Middle frontal gyrus (tissue), 1 donor: ENCODE measurements at regions not wholly inside any gene's neighbourhood (a gene's known extent, or its start where the extent isn't known, plus 50 kb on each side); places are given as distances from the start of the nearest gene placed in this dataset.
"Not testable (repeated sequence)": the region's sequence is repeated elsewhere in the genome, so short reads cannot be mapped to it uniquely, and the experiment has no call there.

ENCODE experiments used
- DNase-seq: peaks from one replicate; pipeline ENCODE4 v3.0.0-alpha.2; 2015; ENCODE audit warnings: low spot score; ENCODE audit errors: extremely low spot score

DNA sequence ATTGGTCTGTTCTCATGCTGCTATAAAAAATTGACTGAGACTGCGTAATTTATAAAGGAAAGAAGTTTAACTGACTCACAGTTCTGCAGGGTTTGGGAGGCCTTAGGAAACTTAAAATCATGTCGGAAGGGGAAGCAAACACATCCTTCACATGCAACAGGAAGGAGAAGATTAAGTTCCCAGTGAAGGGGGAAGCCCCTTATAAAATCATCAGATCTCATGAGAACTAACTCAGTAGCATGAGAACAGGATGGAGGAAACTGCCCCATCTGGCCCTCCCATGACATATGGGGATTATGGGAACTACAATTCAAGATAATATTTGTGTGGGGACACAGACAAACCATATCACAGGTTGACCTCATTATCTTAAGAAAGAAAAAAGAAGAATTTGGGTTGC, 134.5 kb downstream of the PPP1R3A start:
- no peak for DNase-seq

- DNase-seq = no peak
These were observed 135.4 kb downstream of the PPP1R3A start for GRCh38 chr7:113783403-113783802.

- DNase-seq = no peak
These were observed 143.0 kb downstream of the PPP1R3A start for GRCh38 chr7:113775804-113776203.

DNA sequence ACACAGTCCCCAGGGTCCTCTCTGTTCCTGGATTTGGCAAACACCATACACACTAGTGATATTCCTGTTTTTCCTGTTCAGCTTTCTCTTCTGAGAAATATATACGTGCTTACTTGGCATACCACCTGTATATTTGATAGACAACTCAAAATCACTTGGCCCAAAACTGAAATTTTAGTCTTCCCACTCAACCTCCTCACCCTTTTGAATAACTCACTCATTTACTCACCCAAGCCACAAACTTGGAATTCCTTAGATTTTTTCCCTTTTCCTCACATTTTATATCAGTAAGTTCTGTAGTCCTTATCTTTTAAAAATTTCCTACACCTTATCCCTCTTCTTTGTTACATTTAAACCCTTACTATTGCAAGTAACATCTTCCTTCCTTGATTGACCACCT, 143.4 kb downstream of the PPP1R3A start:
- DNase-seq = no peak

- DNase-seq = no peak
These were observed 144.5 kb downstream of the PPP1R3A start for GRCh38 chr7:113774182-113774807.

- no peak for DNase-seq
These were observed 148.6 kb downstream of the PPP1R3A start for GRCh38 chr7:113770146-113770738.

DNA sequence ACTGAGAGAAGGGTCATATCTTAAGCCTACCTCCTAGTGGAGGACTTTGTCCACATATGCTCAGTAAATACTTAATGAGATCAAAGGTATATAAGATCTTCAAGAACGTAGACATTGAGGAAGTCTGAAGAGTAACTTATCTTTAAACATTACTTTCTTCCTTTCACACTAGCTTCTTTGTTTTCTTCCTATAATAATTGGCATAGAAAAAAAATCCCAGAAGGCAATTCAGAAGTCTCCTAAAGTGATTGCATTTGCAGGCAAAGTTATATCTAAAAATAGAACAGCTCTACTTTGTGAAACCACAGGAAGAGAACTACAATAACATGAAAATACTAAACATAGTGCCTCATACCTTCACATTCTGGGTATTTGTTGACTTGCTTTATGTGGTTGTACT, 150.4 kb downstream of the PPP1R3A start:
- DNase-seq = no peak

DNA sequence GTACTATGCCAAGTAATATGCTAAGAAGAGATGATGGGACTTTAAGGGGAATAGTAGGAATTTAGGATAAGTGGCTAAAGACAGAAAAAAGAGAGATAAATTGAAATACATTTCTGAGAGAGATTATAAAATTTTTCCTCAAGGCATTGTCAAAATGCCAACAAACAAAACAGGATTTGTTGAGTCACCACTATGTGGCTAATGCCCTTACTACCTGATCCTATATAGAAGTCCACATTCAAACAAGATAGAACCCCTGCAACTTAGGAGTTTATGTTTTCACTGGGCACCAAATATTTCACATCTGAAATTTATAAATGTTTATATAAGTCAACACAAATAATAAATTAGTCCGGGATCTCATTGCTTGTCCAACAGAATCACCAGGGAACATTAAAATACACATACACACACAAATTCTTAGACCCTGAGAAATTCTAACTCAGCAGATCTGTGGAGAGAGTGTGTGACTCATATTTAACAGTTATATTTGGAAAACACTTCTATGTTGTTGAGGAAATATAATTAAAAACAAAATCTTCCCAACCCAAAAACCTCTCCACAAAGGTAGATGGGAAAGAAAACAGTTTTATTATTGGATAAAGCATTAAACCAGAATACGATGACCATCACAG, 154.3 kb downstream of the PPP1R3A start:
- no peak for DNase-seq

DNA sequence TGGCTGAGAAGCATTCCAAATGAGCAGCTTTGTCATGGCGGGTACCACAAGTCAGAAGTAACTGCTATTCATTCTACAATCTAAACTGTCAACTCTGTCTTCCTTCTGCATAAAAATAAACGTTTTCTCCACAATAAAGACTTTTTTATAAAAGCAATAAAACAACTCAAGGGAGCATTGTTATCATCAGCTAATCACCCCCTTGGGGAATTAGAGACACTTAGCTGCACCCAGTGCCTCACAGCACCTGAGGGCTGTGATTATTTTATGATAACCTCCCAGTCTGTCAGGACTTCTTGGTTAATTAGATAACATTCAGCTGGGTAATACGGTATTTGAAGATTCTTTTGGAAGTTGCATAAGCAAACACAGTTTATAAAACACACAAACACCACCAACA, 155.6 kb downstream of the PPP1R3A start:
- DNase-seq = no peak

- no peak for DNase-seq
These were observed 162.6 kb downstream of the PPP1R3A start for GRCh38 chr7:113756250-113756649.

DNA sequence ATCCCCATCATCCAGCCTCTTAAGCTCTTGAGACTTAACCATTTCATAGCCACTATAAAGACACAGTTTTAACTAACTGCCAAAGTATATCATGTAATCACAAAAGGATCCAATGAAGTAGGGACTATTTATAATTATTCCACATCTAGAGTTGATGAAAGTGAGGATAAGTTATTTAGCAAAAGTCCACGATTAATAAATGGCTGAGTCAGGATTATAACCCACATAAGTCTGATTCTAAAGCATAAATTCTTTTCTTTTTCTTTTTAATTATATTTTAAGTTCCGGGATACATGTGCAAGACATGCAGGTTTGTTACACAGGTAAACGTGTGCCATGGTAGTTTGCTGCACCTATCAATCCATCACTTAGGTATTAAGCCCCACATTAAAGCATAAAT, 166.1 kb downstream of the PPP1R3A start:
- no peak for DNase-seq

DNA sequence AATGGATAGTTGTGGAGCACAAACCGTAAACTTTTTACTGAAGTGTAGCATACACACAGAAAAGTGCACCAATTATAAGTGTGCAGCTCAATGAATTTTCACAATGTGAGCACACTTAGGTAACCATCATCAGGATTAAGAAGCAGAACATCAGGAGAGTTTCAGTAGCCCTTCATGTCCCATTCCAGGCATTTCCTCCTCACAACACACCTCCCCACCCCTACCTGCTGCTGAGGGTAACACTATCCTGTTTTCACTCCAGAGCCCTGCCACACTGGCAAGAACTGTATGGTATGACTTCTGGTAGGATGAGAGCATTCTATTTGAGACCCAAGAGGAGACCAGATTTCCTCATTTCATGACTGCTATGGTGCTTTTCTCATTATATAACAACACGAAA, 166.5 kb downstream of the PPP1R3A start:
- no peak for DNase-seq

- no peak for DNase-seq
These were observed 167.3 kb downstream of the PPP1R3A start for GRCh38 chr7:113751547-113751946.

- not testable (repeated sequence) for DNase-seq
These were observed 170.4 kb downstream of the PPP1R3A start for GRCh38 chr7:113748385-113748784.

- not testable (repeated sequence) for DNase-seq
These were observed 175.8 kb downstream of the PPP1R3A start for GRCh38 chr7:113742946-113743431.

- no peak for DNase-seq
These were observed 176.4 kb downstream of the PPP1R3A start for GRCh38 chr7:113742377-113742776.

DNA sequence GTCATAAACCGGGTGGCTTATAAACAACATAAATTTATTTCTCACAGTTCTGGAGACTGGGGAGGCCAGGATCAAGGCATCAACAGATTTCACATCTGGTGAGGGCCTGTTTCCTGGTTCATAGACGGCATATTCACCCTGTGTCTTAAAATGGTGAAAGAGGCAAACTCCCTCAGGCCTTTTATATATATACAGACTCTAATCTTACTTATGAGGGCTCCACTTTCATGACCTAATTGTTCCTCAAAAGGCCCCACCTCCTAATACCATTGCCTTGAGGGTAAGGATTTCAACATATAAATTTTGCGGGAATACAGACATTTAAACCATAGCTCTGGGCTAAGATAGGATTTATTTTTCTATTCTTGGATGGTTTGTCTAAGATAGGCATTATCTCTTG, 187.2 kb downstream of the PPP1R3A start:
- no peak for DNase-seq

- no peak for DNase-seq
These were observed 188.4 kb downstream of the PPP1R3A start for GRCh38 chr7:113730309-113730955.

DNA sequence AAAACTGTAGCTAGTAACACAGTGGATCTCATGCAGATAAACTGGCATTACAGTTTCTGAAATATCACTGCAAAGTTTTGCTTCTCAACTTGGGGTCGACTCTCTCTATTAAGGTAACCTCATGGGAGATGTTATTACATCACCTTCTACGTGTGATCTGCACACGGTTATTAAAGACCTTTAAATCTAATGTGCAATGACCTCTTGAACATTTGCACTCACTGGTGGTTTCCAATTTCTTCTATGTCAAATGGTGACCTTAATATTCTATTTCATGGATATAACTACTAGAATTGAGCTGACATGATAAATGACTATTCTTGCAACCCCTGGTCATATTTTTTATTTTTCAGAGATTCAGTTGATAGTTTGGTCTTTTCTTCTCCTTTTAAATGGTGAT, 191.3 kb downstream of the PPP1R3A start:
- DNase-seq = no peak

DNA sequence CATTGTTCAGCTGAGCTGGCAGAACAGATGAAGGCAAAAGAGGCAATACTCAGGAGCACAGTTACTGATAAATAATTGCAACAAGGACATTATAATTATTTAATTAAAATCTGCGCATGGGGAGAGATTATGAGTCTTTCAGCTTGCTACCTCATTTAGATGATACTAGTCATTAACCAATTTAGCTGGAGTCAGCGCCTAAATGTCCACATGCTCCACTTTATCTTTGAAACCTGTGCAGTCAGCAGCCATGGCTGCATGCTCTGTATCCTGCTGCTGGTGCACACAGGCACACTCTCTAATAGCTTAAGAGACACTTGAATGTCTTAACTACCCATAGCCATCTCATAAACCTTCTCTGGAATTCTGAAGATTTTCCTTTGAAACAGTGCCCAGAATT, 196.8 kb downstream of the PPP1R3A start:
- no peak for DNase-seq

DNA sequence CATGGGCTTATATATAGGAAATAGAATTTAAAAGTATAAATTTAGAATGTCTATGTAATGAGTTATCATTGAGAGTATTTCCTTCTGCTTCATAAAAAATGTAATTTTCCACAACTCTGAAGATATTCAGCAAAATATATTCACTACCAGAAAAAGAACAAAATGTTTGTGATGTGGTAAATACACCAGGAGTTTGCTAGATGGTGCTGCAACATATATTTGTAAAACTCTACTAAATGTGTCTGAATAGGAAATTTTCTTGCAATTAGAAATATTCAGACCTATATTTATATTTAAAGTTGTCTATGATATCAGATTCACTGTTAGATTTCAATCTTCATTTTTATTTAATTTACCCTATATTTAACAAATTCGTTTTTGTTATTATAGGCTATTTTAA, 201.1 kb downstream of the PPP1R3A start:
- DNase-seq = no peak
